Fibroblast of peridontal ligament (primary cell): ENCODE measurements at regions not wholly inside any gene's neighbourhood (a gene's known extent, or its start where the extent isn't known, plus 50 kb on each side); places are given as distances from the start of the nearest gene placed in this dataset.
A peak's percentile ranks its signal among the peaks of the same experiment; 100 is the strongest.

Source experiments
- DNase-seq: peaks from one replicate; pipeline ENCODE4 v3.0.0-alpha.2; 2010; ENCODE audit errors: extremely low read depth

DNA sequence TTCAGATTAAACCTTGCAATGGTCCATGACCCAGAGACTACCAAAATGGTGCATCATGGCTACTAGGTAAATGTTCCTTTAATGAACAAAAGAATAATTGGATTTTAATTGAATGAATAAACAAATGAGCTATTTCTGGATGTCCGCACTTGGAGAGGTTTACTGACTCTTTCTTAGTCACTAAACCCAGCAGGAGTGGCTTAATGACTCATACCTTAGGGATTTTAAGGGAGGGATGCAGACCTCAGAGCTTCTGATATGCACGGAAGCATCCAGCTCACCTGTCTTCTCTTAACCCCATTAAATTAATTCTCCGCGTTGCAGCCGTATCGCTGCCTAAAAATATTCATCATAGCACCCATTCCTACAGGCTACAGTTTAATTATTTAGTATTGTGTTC, 970.0 kb upstream of the SLC35B3 start:
- peak; percentile 8 for DNase-seq

DNA sequence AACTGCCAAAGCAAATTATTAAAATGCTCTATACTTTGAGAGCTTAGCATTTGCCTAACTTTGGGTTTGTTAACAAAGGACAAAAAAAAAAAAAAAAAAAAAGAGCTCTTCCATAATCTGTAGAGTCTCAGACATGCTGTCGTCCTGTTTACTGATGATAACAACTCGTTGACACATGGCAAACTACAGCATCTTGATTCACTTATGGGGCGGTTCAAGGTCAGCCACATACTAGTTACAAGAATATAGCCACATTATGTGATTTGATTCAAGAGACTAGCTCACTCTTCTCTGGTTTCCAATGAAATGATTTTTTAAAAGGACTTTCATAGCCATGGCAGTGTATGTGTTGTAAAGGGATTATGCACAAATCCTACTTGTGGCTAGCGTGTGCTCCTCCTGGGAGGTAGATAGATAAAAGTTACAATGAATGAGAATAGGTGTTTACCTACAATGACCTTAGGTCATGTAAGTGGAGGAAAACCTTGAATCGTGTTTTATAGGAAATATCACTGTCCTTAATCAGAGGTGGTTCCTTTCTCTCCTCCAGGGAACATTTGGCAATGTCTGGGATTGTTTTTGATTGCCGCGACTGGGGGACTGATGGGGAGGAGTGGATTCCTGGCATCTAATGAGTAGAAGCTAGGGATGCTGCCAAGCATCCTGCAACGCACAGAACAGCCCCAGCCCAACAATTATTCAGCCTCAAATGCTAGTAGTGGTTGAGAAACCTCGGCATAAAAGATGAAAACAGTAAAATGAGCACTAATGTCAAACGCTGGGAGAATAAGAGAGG, 969.2 kb upstream of the SLC35B3 start:
- peak; percentile 3 for DNase-seq

DNA sequence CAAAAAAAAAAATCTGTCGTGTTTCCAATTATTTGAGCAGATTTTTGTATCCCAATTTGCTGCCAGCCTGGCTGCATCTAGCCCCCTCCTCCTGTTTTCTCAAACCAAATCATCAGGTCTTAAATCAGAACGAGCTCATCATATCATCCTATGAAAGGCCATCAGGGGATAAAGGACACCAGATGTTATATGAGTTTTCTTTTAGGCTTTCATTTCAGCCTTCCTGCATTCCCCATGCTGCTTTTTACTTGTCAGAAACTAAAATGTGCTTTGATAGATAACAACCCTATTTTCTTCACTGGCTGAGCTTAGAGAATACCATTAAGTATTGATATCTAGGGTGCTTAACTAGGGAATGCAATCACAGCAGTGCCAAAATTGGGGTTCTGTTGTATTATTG, 968.4 kb upstream of the SLC35B3 start:
- DNase-seq = no peak

DNA sequence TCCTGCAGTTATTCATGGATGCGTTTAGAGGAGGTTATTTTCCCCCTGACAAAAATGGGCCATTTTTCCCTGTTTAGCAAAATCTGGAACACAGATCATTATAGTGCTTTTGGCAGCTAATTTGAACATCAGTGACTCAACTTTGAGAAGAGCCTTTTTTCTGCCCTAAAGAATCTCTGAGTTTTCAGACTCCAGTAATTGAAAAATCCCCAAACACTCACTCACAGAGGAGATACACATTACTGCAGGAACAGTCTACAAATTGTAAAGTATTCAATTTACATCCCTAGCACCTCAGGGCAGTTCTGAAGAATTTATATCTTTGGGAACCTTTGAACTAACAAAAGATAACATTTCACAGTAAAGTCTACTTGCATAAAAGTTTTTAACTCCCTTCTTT, 966.6 kb upstream of the SLC35B3 start:
- DNase-seq = no peak

DNA sequence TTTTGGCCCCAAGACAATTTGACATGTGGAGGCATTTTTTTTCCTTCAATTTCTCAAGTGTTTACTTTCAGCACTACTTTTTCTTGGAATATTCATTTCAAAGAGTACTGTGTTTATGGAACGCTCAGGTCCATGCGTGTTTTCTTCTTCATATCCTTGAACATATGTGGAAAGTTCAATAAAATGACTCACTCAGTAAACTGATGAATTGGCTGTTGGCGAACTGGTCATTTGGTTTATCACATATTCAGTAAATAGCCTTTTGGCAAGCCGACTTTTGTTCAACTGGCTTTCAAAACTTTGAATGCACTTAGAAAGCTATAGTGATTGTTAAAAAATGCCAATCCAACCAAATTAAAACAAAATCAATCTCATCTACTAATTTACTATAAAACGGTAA, 964.6 kb upstream of the SLC35B3 start:
- DNase-seq = no peak

DNA sequence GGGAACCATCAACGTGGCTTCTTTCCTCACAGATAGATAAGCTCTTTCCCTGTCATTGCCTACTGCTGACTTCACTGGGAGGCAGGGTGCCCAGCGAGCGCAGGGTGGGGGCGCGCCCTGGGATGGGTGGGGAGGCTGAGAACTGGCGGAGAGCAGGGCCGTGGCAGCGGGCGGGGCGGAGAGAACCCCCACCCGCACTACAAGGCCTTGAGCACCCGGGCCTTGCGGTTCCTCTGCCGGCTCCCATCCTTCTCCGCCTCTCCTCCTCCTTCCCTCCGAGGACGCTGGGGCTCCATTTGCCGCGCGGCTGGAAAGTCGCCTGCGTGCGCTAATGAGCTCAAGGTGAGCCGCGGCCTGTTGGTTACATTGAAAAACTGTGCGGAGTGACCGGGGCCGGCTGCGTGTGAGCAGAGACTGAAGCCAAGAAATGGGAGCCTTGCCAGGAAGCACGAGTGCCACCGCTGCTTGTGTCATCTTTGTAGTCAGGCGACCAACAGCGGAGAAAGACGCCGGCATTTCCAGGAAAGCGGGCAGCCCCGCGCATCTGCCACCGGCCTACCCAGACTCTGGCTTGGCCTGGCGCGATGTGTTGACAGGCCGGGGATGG, 963.5 kb upstream of the SLC35B3 start:
- no peak for DNase-seq

DNA sequence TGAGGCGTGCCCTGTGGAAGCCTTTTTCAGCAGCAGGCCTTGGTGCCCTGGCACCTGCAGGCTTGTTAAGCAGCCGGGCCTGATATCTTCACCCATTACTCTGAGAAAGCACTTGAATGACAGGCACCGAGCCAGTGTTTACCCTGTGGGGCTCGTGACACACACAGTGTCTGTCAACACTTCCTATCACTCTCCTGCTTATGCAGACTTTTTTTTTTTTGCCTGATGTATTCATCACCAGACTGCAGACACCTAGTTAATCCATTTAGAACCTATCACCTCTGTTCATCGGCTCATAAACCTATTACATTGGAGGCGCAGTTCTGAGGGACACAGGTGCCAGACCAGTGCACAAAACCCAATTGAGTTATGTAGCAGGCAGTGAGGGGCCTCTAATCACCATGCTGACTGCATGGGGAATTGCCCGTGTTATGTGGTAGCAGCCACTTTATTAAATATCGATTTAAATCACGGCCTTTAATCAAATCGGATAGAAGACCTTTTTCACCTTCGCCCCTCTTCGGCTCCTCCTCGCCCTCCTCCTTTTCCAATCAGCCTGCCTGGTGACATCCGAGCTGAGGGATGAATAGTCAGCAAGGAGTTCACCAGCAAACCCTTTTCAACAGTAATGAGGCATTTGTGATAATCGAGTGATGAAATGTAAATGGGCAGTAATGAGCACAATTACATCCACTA, 962.9 kb upstream of the SLC35B3 start:
- no peak for DNase-seq

DNA sequence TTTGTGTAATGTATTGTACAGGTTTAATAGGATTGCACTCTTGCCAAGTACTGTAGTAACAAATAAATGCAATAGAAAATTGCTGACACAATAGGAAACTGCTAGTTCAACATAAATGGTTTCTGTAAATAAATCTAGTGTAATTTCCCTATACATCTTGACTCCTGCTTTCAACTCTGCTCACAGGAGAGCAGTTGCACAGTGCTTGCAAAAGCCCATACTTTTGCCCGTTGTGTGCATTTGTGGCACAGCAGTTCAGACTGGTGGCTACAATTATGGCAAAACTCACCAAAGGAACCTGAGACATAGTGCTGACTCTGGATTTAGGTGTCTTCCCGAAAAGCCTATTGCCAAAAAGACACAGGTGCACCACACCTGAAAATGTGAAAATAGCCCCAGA, 953.3 kb upstream of the SLC35B3 start:
- DNase-seq = no peak

DNA sequence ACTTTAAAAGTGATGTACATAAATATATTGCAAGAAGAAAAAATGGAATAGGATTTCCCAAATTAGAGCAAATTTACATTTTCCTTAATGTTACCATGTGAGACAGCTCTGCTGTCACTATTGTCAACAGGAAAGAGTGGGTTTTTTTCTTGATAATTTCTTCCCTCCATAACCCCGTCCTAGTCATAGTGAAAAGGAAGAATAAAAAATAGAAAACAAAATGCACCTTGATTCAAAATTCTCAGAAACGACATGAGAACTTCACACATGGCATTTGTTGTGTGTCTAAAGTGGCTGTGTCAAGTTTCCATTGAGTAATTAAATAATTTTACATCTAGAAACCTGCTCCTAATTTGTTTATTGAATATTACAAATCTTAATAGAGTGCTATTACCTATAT, 945.2 kb upstream of the SLC35B3 start:
- no peak for DNase-seq

DNA sequence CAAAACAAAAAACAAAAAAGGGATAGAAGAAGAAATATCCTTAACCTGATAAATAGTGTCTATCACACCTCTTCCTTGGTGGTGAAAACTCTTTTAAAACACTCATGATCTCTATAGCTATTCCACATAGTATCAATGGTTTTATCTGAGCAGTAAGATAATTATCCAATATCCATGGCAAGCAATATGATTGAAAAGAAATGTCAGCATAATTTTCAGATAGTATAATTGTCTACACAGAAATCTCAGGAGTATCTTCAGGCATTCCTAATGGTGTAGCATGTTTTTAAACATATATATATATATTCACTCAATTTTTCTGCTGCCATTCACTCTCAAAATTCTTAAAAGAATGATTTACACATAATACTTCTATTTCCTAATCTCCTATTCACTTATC, 938.0 kb upstream of the SLC35B3 start:
- no peak for DNase-seq

DNA sequence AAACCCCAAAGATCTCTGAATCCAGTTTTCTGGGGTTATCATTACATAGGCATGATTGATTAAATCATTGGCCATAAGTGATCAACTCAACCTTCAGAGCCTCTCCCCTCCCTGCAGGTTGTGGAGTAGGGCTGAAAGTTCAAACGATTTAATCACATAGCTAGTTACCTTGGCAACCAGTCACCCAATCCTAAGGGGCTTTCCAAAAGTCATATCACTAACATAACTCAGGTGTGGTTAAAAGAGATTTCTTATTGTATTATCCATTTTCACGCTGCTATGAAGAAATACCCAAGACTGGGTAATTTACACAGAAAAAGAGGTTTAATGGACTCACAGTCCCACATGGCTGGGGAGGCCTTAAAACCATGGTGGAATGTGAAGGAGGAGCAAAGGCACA, 935.1 kb upstream of the SLC35B3 start:
- no peak for DNase-seq

DNA sequence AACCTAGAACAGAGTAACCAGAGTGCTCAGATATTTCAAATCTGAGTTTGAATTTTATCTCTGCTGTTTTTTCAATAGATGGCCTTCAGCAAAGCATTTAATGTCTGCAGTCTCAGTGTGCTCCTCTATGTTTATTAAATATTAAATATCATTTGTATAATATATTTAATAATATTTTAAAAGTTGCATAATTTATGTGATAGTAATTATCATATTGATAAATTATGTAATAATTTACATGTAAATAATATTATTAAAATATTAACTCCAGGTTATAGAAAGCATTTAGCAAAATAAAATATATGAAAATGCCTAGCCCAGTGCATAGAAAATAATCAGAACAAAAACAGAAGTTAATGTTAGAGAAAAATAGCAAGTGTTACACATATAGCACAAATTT, 930.0 kb upstream of the SLC35B3 start:
- no peak for DNase-seq

DNA sequence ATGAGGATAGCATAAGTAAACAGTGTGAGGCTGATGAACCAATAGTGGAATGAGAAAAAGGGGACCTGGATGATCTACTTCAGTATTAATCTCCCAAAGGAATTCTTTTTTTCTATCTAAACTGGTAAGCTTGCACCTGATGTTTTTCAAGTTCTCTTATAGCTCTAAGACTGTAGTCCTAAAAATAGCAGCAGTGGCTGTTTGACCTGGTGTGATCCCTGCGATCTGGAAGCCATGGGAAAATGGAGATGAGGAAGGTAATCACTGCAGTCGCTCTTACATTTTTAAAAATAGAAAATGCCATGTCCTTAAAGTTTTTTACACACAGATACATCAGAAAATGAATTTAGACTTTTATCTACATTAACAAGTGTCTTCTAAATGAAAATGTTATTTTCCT, 926.4 kb upstream of the SLC35B3 start:
- no peak for DNase-seq

DNA sequence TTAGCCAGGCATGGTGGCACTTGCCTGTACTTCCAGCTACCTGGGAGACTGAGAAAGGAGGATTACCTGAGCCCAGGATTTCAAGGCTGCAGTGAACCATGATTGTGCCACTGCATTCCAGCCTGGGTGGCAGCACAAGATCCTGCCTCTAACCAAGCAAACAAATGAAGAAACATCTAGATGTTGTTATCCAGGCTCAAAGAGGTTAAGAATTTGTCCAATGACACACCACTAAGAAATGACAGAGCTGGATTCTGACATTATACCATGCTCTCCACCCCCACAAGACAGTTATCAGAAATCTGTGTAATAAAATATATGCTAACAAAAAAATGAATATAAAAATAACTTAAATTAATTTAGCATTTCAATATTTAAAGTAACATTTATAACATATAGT, 925.5 kb upstream of the SLC35B3 start:
- no peak for DNase-seq

DNA sequence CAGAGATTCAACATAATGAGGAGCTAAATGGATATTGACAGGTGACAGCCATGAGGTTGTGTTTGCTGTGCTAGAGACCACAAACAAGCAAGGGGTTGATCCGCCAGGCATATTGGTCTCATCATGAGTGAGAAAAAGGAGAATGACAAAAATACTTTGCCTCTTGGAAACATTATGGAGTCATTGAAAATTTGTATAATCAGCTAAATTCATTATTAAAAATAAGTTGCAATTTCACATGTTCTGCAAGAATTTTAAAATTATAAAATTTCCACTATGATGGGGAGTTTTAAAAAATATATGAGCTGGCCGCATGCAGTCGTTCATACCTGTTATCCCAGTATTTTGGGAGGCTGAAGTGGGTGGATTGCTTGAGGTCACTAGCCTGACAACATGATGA, 912.3 kb upstream of the SLC35B3 start:
- DNase-seq = no peak

DNA sequence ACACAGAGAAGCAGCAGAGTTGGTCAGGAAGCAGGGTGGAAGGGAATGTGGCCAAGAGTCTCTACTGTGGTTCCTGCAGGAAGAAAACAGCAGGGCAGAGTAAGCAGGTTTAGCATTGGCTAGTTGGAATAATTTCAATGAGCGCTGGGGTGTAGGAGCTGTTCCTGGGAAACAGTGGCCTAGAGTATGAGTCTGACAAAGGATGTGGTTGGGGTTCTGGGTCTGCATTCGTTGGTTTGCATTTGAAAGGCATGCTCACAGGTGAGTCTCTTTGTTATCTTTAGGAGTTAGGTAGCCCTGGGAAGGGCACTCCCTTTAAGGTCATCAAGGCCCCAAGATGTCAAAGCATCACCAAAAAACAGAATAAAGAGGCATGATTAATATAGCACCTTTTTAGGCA, 911.6 kb upstream of the SLC35B3 start:
- no peak for DNase-seq

DNA sequence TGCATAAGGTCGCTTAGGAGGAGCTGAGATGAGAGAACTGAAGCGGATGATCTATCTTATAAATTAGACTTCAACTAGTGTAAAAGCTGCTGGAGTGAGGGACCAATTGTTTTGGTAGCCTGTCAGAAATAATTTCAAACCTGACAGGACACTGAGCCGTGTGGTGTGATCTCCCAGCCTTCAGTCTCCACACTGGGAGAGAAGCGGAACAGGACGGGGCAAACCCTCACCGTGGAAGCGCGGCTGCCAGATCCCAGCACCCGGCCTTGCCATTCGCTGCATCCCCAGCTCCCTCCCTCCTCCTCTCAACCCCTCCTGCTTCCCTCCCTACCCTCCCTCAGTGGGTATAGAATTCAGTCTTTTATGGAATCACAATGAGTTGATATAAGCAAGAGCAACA, 900.1 kb upstream of the SLC35B3 start:
- no peak for DNase-seq

DNA sequence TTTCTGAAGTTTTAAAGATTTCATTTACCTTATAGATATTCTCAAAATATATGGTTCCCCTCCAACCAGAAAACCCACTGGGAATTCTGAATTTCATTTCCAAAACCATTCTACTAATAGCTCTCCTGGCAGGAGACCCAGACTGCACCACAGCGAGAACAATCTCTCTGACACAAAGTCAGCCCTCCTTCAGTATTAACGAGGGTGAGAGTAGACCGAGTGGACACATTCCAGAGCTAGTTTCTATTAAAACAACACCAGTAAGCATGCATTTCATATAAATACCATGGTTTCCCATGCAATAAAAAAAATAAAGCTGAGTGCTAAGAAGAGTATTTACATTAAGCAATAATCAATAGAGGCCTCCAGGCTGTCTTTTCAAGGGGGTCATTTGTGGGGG, 899.6 kb upstream of the SLC35B3 start:
- DNase-seq = no peak

DNA sequence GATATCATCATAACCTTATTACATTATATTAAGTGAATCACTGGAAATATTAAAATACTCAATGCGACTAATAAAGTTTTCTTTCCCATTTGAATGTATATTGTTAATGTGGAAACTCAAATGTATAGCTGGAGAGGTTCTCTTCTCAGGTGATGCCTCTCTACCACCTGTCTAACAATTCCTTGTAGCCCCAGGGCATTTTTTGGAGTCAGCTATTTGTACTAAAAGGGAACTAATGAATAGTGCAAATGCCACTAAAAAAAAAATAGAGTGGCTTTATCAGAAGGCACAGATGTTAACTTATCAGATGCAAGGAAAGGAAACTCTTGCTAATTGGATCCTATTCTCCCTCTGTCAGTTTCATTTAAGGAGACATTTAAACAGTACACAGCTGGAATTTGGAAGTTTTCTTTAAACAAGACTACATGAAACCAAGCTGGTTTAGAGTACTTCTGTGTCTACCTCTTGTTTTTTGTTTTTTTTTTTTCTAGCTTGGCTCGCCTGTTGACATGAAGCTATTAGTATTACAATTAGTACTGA, 897.0 kb upstream of the SLC35B3 start:
- DNase-seq = no peak

DNA sequence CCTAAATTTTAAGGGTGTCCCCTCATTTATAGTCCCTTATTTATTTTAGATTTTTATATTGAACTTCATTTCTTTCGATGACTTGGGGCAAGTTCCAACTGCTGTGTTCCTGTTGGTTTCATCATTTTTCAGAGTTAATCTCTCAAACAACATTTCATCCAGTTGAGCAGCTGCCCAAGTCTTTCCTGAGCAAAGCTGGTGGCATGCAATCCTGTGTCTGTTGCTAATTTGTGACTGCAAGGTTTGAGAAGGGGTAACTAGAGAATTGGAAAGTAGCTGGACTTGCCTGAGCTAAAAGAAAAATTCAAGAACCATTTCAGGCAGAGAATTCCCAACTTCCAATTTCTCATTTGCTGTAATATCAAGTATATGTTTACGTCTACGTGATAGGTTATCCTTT, 881.5 kb upstream of the SLC35B3 start:
- DNase-seq = no peak

DNA sequence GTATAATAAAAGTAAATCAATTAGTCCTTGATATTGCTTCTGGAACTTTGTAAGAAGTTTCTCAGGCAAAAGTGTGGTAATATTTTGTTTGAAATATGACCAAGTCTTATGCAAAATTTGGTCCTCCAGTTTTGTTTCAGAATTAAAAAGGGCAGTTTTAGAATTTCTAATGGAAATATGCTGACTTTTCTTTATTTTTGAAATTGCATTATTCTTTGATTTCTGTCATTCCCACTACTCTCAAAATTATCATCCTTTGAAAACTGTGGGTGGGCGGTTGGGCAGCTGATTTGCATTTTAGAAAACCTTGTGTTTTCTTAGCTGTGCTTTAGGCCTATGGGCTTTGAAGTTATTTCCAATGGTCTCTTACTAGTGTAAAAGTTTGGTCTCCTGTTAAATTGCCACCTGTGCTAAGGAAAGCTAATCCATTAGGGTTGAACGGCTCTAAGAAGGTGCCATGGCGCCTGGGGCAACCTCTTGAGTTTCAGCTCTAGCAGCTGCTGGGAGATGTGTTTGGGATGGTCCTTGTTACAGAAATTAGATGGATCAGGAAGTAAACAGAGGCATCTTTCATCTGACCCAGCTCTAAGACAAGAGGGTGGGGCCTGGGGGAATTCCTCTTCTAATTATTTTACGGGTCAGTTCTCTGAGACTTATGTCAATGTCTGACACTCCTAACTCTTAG, 880.8 kb upstream of the SLC35B3 start:
- no peak for DNase-seq

DNA sequence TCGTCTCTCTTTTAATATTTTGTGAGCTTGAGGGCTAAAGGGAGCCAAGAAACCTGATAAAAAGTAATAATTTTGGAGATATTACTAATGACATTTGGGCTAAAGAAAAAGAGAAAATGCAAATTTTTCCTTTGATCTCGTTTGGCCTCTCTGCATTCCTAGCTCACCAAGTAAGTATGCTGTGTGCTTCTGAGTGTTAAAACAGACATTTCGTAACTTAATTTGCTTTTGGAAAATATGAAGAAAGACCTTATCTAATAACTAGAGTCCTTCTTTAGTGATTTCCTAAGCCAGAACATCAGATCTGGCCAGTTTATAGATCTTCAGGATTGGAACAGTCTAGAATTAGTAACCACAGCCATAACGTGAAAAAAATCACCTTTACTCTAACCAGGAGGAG, 872.9 kb upstream of the SLC35B3 start:
- no peak for DNase-seq
